Omental fat pad (tissue), 3 donors: ENCODE measurements at regions not wholly inside any gene's neighbourhood (a gene's known extent, or its start where the extent isn't known, plus 50 kb on each side); places are given as distances from the start of the nearest gene placed in this dataset.

Experiments
- ATAC-seq: fragments of 150-250 bp; one replicate; pipeline ENCODE4 v1.9.1; 2016; ENCODE audit warnings: mild to moderate bottlenecking, moderate library complexity; ENCODE audit not compliant: low FRiP score
- DNase-seq: peaks from one replicate; pipeline ENCODE4 v3.0.0-alpha.2; 2019; ENCODE audit warnings: low spot score
- CTCF ChIP-seq, 3 donors: fragments of 450-650 bp; IDR thresholded peaks; one replicate each; pipeline ENCODE4 v1.5.1; 2016 to 2017; ENCODE audit warnings: antibody characterized with exemption in 3 of 3, mild to moderate bottlenecking in 3 of 3, moderate library complexity in 2 of 3

- ATAC-seq (no peak), DNase-seq (no peak)
- no peak for TF ChIP-seq CTCF (IDR thresholded peaks at IDR 0.05)
Measured at GRCh38 chr3:163929069-163929652, 1149.1 kb downstream of the SI start.

- no peak for DNase-seq
- ATAC-seq = no peak
- TF ChIP-seq CTCF (IDR thresholded peaks at IDR 0.05) = no peak
Measured at GRCh38 chr3:163927521-163927920, 1150.8 kb downstream of the SI start.

GRCh38 chr3:163924600-163924999, 1153.7 kb downstream of the SI start:
- no peak for DNase-seq
- ATAC-seq = no peak
- TF ChIP-seq CTCF (IDR thresholded peaks at IDR 0.05) = no peak

- TF ChIP-seq CTCF (IDR thresholded peaks at IDR 0.05) = no peak
- no peak for ATAC-seq
Measured at GRCh38 chr3:163919154-163919553, 1159.1 kb downstream of the SI start.

GRCh38 chr3:163916596-163917560, 1161.4 kb downstream of the SI start:
- ATAC-seq = no peak

More at GRCh38 chr3:163919154-163919553, 1159.1 kb downstream of the SI start:
- DNase-seq = no peak

GRCh38 chr3:163915280-163915679, 1163.0 kb downstream of the SI start:
- ATAC-seq (no peak), DNase-seq (no peak)
- TF ChIP-seq CTCF (IDR thresholded peaks at IDR 0.05) = no peak

More at GRCh38 chr3:163916596-163917560, 1161.4 kb downstream of the SI start:
- DNase-seq = no peak
- no peak for TF ChIP-seq CTCF (IDR thresholded peaks at IDR 0.05)
